ENCODE measurements at regions not wholly inside any gene's neighbourhood (a gene's known extent, or its start where the extent isn't known, plus 50 kb on each side); places are given as distances from the start of the nearest gene placed in this dataset.

DNA sequence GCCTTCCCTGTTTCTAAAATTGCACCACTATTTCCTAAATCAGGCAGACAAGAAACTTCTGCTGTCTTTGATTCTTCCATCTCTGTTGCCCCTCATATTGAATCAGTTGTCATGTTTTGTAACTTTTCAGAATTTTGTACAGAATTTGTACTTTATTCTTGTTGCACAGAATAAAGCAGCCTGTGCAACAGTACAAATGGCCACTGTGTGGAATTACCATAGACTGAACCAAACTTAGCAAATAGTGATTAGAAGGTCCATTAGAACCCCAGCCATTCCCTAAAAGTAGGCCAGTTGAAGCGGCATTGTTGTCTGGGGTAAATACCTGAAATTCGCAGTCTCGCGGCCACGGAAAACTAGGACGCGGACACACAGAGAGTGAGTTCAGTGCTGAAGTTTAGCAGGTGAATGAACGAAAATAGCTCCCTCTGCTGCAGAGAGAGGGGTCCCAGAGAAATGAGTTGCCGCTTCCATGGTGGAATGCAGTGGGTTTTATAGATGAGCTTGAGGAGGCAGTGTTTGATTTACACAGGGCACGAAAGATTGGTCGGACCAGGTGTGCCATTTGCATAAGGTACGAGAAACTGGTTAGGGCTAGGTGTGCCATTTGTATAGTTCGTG, 71.8 kb downstream of the C4orf33 start:
- no peak for DNase-seq (ENCODE audit: low read depth in 2 of 2)

GRCh38 chr4:129172181-129172580, 76.2 kb downstream of the C4orf33 start:
- no peak for DNase-seq (ENCODE audit: low read depth in 2 of 2)

- no peak for DNase-seq (ENCODE audit: low read depth in 2 of 2)
Measured at GRCh38 chr4:129176864-129177263, 80.9 kb downstream of the C4orf33 start.

GRCh38 chr4:129179276-129179675, 83.3 kb downstream of the C4orf33 start:
- no peak for DNase-seq (ENCODE audit: low read depth in 2 of 2)

GRCh38 chr4:129189630-129190029, 93.7 kb downstream of the C4orf33 start:
- DNase-seq (ENCODE audit: low read depth in 2 of 2) = no peak

GRCh38 chr4:129193357-129194100, 97.6 kb downstream of the C4orf33 start:
- no peak for DNase-seq (ENCODE audit: low read depth in 2 of 2)

- DNase-seq (ENCODE audit: low read depth in 2 of 2) = no peak
Measured at GRCh38 chr4:129208481-129208880, 112.5 kb downstream of the C4orf33 start.

GRCh38 chr4:129213692-129214091, 117.7 kb downstream of the C4orf33 start:
- DNase-seq (ENCODE audit: low read depth in 2 of 2) = no peak

- DNase-seq (ENCODE audit: low read depth in 2 of 2) = no peak
Measured at GRCh38 chr4:129218360-129218759, 122.4 kb downstream of the C4orf33 start.

- DNase-seq (ENCODE audit: low read depth in 2 of 2) = no peak
Measured at GRCh38 chr4:129218897-129219296, 122.9 kb downstream of the C4orf33 start.

- no peak for DNase-seq (ENCODE audit: low read depth in 2 of 2)
Measured at GRCh38 chr4:129220254-129220653, 124.3 kb downstream of the C4orf33 start.

DNA sequence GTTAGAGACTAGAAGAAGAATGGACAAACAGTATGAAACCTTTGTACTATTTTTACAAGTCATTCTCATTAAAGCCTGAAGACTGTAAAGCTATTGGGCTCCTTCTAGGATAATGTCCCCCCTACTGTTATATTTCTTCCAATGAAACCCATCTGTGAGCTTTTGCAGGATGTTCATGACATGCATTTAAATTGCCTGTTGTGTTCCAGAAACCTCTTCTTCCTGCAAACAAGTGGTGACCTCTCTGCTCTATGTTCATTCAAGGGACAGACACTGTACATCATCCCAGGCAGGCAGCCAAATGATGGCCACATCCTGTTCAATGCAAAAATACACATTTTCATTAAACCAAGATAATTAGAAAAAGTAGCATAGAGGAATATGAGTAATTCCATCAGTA, 128.0 kb downstream of the C4orf33 start:
- DNase-seq (ENCODE audit: low read depth in 2 of 2) = no peak

DNA sequence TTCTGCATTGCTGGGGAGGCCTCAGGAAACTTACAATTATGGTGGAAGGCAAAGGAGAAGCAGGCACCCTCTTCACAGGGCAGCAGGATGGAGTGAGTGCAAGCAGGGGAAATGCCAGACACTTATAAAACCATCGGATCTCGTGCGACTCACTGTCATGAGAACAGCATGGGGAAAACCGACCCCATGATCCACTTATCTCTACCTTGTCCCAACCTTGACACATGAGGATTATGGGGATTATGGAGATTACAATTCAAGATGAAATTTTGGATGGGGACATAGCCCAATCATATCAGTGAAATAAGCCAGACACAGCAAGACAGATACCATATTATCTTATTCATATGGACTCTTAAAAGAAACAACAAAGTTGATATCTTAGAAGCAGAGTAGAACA, 134.9 kb downstream of the C4orf33 start:
- DNase-seq (ENCODE audit: low read depth in 2 of 2) = no peak

GRCh38 chr4:129231945-129232588, 136.1 kb downstream of the C4orf33 start:
- no peak for DNase-seq (ENCODE audit: low read depth in 2 of 2)

GRCh38 chr4:129232589-129233337, 136.8 kb downstream of the C4orf33 start:
- no peak for DNase-seq (ENCODE audit: low read depth in 2 of 2)

DNA sequence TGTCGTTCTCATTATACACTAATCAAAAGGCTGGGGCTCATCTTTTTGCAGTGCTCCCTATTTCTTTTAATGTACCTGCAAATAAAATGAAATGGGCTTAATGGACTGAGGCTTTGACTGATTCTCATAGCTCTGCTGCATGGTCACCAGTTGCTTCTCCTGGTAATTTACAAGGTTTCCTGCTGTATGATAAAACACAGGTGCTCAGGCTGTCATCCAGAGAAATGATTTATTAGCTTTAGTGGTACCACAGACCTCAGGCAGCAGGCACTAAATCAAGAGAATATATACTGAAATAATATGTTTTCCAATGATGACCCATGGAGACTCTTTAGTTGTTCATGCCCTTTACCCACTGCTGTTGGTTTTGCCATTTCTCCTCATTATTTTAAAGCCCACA, 137.7 kb downstream of the C4orf33 start:
- no peak for DNase-seq (ENCODE audit: low read depth in 2 of 2)

DNA sequence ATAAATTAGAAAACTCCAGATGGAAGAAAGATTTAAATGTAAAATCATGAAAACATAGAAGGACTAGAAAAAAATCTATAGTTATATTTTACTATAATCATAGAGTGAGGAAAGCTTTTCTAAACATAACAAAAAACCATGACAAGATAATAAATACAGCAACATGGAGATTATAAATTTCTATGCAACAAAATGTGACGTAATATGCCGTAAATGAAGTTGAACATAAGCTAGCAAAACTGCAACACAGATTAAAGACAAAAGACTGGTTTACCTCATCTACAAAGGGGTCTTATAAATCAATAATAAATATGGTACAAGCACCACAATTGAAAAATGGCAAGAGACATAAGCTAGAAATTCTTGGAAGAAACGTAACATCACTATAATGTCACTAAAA, 140.4 kb downstream of the C4orf33 start:
- no peak for DNase-seq (ENCODE audit: low read depth in 2 of 2)

DNA sequence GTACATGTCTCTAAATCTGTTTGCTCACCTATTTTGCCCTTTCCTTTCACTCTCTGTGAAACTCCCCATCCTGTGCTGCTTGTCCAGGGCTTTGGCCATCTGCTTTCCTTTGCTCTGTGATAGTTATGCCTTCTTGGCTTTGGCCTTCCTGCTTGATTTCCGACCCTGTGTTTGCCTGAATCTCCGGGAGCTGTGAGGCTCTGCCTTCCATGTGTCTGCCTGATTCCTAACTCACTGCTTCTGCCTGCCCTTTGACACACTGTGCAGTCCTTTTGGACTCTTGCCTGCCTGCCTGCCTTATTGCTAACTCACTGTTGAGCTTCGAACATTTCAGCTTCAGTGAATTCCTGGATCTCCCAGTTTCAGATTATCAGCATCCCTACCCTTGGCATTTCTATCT, 143.1 kb downstream of the C4orf33 start:
- DNase-seq (ENCODE audit: low read depth in 2 of 2) = no peak

DNA sequence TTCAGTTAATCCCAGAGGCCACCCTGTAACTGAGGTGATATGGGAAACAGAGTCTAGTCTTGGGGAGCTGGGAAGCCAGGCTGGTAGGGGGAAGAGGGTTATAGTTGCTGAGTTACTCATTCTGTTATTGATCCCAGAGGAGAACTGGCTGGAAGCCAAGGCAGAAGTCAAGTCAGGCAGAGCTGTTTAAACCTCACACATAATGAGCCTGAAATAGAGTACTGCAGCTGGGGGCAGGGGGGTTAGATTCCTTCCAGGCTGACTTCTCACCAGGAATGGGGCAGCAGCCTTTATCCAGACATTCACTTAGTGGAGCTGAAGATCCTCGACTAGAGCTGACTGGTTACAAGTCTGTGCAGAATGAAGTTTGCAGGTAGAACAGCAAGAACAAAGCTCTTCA, 144.9 kb downstream of the C4orf33 start:
- no peak for DNase-seq (ENCODE audit: low read depth in 2 of 2)

- DNase-seq (ENCODE audit: low read depth in 2 of 2) = no peak
Measured at GRCh38 chr4:129246145-129246544, 150.2 kb downstream of the C4orf33 start.

DNA sequence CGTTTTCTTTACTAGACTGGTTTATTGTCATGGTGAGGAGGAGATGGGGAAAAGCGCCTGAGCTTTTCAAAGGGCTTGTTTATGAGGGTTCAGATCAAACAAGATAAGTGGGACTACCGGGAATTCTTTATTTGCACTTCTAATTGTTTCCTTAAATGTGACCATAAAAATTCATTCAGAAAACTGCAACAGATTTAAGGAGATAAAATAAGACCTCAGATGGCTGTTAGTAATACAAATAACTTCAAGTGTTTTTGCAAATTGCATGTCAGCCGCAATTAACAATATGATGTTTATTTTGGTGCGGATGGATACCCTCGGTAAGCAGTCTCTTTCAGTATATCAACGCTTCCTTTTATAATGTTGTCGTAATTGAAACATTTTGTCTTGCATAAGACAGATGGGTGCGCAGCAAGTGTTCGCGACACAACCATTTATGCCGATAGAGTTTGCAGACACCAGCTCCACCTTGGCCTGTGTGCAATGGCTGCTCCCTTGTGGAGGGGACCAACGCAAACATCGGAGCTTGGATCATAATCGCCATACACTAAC, 151.0 kb downstream of the C4orf33 start:
- DNase-seq (ENCODE audit: low read depth in 2 of 2) = no peak

- no peak for DNase-seq (ENCODE audit: low read depth in 2 of 2)
Measured at GRCh38 chr4:129248621-129249020, 152.7 kb downstream of the C4orf33 start.
